Fibroblast of gingiva (primary cell): ENCODE measurements at regions not wholly inside any gene's neighbourhood (a gene's known extent, or its start where the extent isn't known, plus 50 kb on each side); places are given as distances from the start of the nearest gene placed in this dataset.
"Not testable (repeated sequence)": the region's sequence is repeated elsewhere in the genome, so short reads cannot be mapped to it uniquely, and the experiment has no call there.

ENCODE experiments used
- DNase-seq: peaks from one replicate; pipeline ENCODE4 v3.0.0-alpha.2; 2011; ENCODE audit warnings: low read depth

- peak; percentile 52 for DNase-seq
These were observed 144.3 kb upstream of the MRPS22 start for GRCh38 chr3:139199421-139200010.

- no peak for DNase-seq
These were observed 142.2 kb upstream of the MRPS22 start for GRCh38 chr3:139201446-139202225.

GRCh38 chr3:139202226-139202958 is 141.4 kb upstream of the MRPS22 start:
- DNase-seq, result no peak

GRCh38 chr3:139202959-139203349 is 140.9 kb upstream of the MRPS22 start:
- no peak for DNase-seq

- DNase-seq, result no peak
These were observed 140.1 kb upstream of the MRPS22 start for GRCh38 chr3:139203752-139204151.

GRCh38 chr3:139204728-139205127 is 139.1 kb upstream of the MRPS22 start:
- peak; percentile 84 for DNase-seq

- DNase-seq, result no peak
These were observed 129.9 kb upstream of the MRPS22 start for GRCh38 chr3:139213936-139214335.

GRCh38 chr3:139216958-139217357 is 126.9 kb upstream of the MRPS22 start:
- no peak for DNase-seq

GRCh38 chr3:139217633-139218032 is 126.2 kb upstream of the MRPS22 start:
- no peak for DNase-seq

- no peak for DNase-seq
These were observed 125.8 kb upstream of the MRPS22 start for GRCh38 chr3:139218046-139218445.

- DNase-seq, result no peak
These were observed 124.4 kb upstream of the MRPS22 start for GRCh38 chr3:139219463-139219862.

GRCh38 chr3:139222100-139222657 is 121.6 kb upstream of the MRPS22 start:
- no peak for DNase-seq

GRCh38 chr3:139225548-139225947 is 118.3 kb upstream of the MRPS22 start:
- DNase-seq, result no peak

- no peak for DNase-seq
These were observed 117.1 kb upstream of the MRPS22 start for GRCh38 chr3:139226731-139227130.

GRCh38 chr3:139227165-139227564 is 116.7 kb upstream of the MRPS22 start:
- no peak for DNase-seq

- no peak for DNase-seq
These were observed 116.0 kb upstream of the MRPS22 start for GRCh38 chr3:139227827-139228226.

GRCh38 chr3:139230391-139230790 is 113.4 kb upstream of the MRPS22 start:
- DNase-seq, result peak; percentile 57

- no peak for DNase-seq
These were observed 112.1 kb upstream of the MRPS22 start for GRCh38 chr3:139231555-139232281.

- not testable (repeated sequence) for DNase-seq
These were observed 111.5 kb upstream of the MRPS22 start for GRCh38 chr3:139232341-139232740.

- no peak for DNase-seq
These were observed 109.3 kb upstream of the MRPS22 start for GRCh38 chr3:139234491-139234890.

- no peak for DNase-seq
These were observed 108.6 kb upstream of the MRPS22 start for GRCh38 chr3:139235192-139235591.

- peak; percentile 63 for DNase-seq
These were observed 107.5 kb upstream of the MRPS22 start for GRCh38 chr3:139236336-139236735.
